NCI-H187 (cell line): ENCODE measurements at regions not wholly inside any gene's neighbourhood (a gene's known extent, or its start where the extent isn't known, plus 50 kb on each side); places are given as distances from the start of the nearest gene placed in this dataset.

Source experiments
- DNase-seq, 2 experiments: peaks; one replicate each; lab custom pipeline; 2025; lab: John Stamatoyannopoulos, UW

- DNase-seq = no peak
These were observed 83.2 kb downstream of the CEBPB start for GRCh38 chr20:50273601-50274491.

GRCh38 chr20:50274570-50275430 is 84.2 kb downstream of the CEBPB start:
- DNase-seq = no peak

GRCh38 chr20:50276119-50277063 is 85.8 kb downstream of the CEBPB start:
- DNase-seq = no peak

- no peak for DNase-seq
These were observed 86.4 kb downstream of the CEBPB start for GRCh38 chr20:50277064-50277415.

GRCh38 chr20:50277460-50278376 is 87.1 kb downstream of the CEBPB start:
- DNase-seq = no peak

- no peak for DNase-seq
These were observed 87.7 kb downstream of the CEBPB start for GRCh38 chr20:50278377-50278683.

GRCh38 chr20:50278684-50279531 is 88.3 kb downstream of the CEBPB start:
- DNase-seq = no peak

GRCh38 chr20:50279988-50280850 is 89.6 kb downstream of the CEBPB start:
- DNase-seq = no peak

- DNase-seq = no peak
These were observed 90.4 kb downstream of the CEBPB start for GRCh38 chr20:50280851-50281655.

GRCh38 chr20:50281831-50282591 is 91.4 kb downstream of the CEBPB start:
- DNase-seq = no peak

GRCh38 chr20:50282592-50283241 is 92.1 kb downstream of the CEBPB start:
- DNase-seq = no peak

GRCh38 chr20:50283370-50283769 is 92.7 kb downstream of the CEBPB start:
- DNase-seq = no peak

GRCh38 chr20:50283922-50284810 is 93.5 kb downstream of the CEBPB start:
- no peak for DNase-seq

- no peak for DNase-seq
These were observed 94.3 kb downstream of the CEBPB start for GRCh38 chr20:50284811-50285375.

- DNase-seq = no peak
These were observed 94.9 kb downstream of the CEBPB start for GRCh38 chr20:50285376-50286173.
